ENCODE measurements at regions not wholly inside any gene's neighbourhood (a gene's known extent, or its start where the extent isn't known, plus 50 kb on each side); places are given as distances from the start of the nearest gene placed in this dataset.

- Histone ChIP-seq H3K36me3 (replicated peaks in 1 of 2) (no peaks in the 10 kb centered on the region), H3K27me3 (no peaks in the 10 kb centered on the region), H3K27ac (no peak overlapping the region), H3K9me3 (replicated peaks in 1 of 3) (no peaks in the 10 kb centered on the region), H3K4me3 (no peak overlapping the region), H3K4me1 (replicated peaks in 1 of 2) (no peaks in the 10 kb centered on the region)
- 45 to 66% (median 47%) methylated on average over 2 of the region's 2 CpGs for WGBS, 4 donors
- no peak for DNase-seq
- intact Hi-C loops (cut with DNase I): no loop called here
- TF ChIP-seq CTCF (IDR thresholded peaks at IDR 0.05) (no peak), POLR2A (IDR thresholded peaks at IDR 0.05) (no peak)
Measured at GRCh38 chr4:23171976-23172375, 479.2 kb downstream of the GBA3 start.

GRCh38 chr4:23169608-23170311 lies 477.0 kb downstream of the GBA3 start:
- Histone ChIP-seq H3K4me1 (replicated peaks in 1 of 2) (no peaks in the 10 kb centered on the region), H3K36me3 (replicated peaks in 1 of 2) (no peaks in the 10 kb centered on the region), H3K27ac (no peak overlapping the region), H3K9me3 (replicated peaks in 1 of 3) (no peaks in the 10 kb centered on the region), H3K4me3 (no peak overlapping the region), H3K27me3 (no peaks in the 10 kb centered on the region)
- intact Hi-C loops (cut with DNase I): no loop called here
- no peak for TF ChIP-seq POLR2A (IDR thresholded peaks at IDR 0.05)
- no peak for TF ChIP-seq CTCF (IDR thresholded peaks at IDR 0.05)
- 62 to 68% (median 67%) methylated on average over 6 of the region's 6 CpGs for WGBS, 4 donors
- no peak for DNase-seq

GRCh38 chr4:23166919-23167318 lies 474.2 kb downstream of the GBA3 start:
- Histone ChIP-seq H3K4me1 (replicated peaks in 1 of 2) (no peaks in the 10 kb centered on the region), H3K27ac (no peak overlapping the region), H3K27me3 (no peaks in the 10 kb centered on the region), H3K9me3 (replicated peaks in 1 of 3) (no peaks in the 10 kb centered on the region), H3K36me3 (replicated peaks in 1 of 2) (no peaks in the 10 kb centered on the region), H3K4me3 (no peak overlapping the region)
- 55 to 65% (median 61%) methylated on average over 1 of the region's 1 CpG for WGBS, 4 donors
- no peak for TF ChIP-seq CTCF (IDR thresholded peaks at IDR 0.05)
- TF ChIP-seq POLR2A (IDR thresholded peaks at IDR 0.05): no peak
- no peak for DNase-seq
- intact Hi-C loops (cut with DNase I): no loop called here

- Histone ChIP-seq H3K9me3 (replicated peaks in 1 of 3) (no peaks in the 10 kb centered on the region), H3K4me1 (replicated peaks in 1 of 2) (no peaks in the 10 kb centered on the region), H3K36me3 (replicated peaks in 1 of 2) (no peaks in the 10 kb centered on the region), H3K27me3 (no peaks in the 10 kb centered on the region), H3K4me3 (no peak overlapping the region), H3K27ac (no peak overlapping the region)
- intact Hi-C loops (cut with DNase I): no loop called here
- WGBS, 4 donors: 82 to 86% (median 84%) methylated on average over 5 of the region's 5 CpGs
- no peak for DNase-seq
- no peak for TF ChIP-seq CTCF (IDR thresholded peaks at IDR 0.05)
- no peak for TF ChIP-seq POLR2A (IDR thresholded peaks at IDR 0.05)
Measured at GRCh38 chr4:23166407-23166806, 473.7 kb downstream of the GBA3 start.
